HEK293T (cell line): ENCODE measurements at regions not wholly inside any gene's neighbourhood (a gene's known extent, or its start where the extent isn't known, plus 50 kb on each side); places are given as distances from the start of the nearest gene placed in this dataset.

Experiments
- ARNT ChIP-seq: fragments of 450-650 bp; IDR thresholded peaks from 2 replicates; pipeline ENCODE4 v1.6.1; 2017; ENCODE audit warnings: mild to moderate bottlenecking
- BHLHE40 ChIP-seq: fragments of 450-650 bp; IDR thresholded peaks from 2 replicates; pipeline ENCODE4 v1.6.1; 2016; ENCODE audit warnings: mild to moderate bottlenecking, moderate library complexity, borderline replicate concordance
- FOXK2 ChIP-seq: fragments of 450-650 bp; IDR thresholded peaks from 2 replicates; pipeline ENCODE4 v1.6.1; 2016; ENCODE audit warnings: mild to moderate bottlenecking
- NFRKB ChIP-seq: fragments of 450-650 bp; IDR thresholded peaks from 2 replicates; pipeline ENCODE4 v1.6.1; 2016; ENCODE audit warnings: mild to moderate bottlenecking, moderate library complexity
- SP1 ChIP-seq: fragments of 450-650 bp; IDR thresholded peaks from 2 replicates; pipeline ENCODE4 v1.6.1; 2017
- SUZ12 ChIP-seq: fragments of 450-650 bp; IDR thresholded peaks from 2 replicates; pipeline ENCODE4 v1.6.1; 2016; ENCODE audit warnings: mild to moderate bottlenecking
- TARDBP ChIP-seq: fragments of 450-650 bp; IDR thresholded peaks from 2 replicates; pipeline ENCODE4 v1.6.1; 2016

DNA sequence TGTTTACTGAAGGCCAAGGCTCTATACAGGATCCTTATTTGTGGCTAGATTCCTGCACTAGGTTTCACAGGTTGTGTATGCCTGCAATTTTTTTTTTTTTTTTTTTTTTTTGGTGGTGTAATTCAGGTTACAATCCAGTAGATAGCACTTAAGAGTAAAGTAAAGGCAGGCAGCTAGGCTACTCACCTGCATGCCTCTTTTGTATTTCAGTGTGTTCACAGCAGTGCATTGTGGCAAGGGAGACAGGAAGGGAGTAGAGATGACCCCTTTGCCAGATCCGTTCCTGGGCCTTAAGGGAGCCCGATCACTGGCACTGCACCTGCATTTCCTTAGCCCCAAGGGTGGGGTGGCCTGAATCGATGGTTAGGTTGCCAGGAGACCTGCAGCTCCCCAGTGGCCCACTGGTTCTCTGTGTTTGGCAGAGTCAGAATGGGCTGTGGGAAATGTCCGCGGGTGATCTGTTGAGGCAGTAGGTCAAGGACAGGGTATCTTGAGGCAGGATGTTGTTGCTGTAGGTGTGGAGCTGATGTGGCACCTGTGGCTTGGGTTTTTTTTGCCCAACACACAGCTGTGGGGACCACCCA, 374.9 kb upstream of the AADAT start:
- no peak for TF ChIP-seq NFRKB
- TF ChIP-seq FOXK2, result no peak
- no peak for TF ChIP-seq SUZ12
- TF ChIP-seq BHLHE40, result no peak
- TF ChIP-seq ARNT, result no peak
- no peak for TF ChIP-seq SP1
- TF ChIP-seq TARDBP, result no peak
